Left lobe of liver (tissue), 2 donors: ENCODE measurements at regions not wholly inside any gene's neighbourhood (a gene's known extent, or its start where the extent isn't known, plus 50 kb on each side); places are given as distances from the start of the nearest gene placed in this dataset.

ENCODE experiments used
- ATAC-seq: fragments of 200-7000 bp; cut with Tn5 transposase; one replicate; pipeline ENCODE4 v1.9.1; 2020; ENCODE audit warnings: mild to moderate bottlenecking, moderate library complexity
- DNase-seq: peaks from one replicate; pipeline ENCODE4 v3.0.0-alpha.2; 2020; ENCODE audit warnings: low spot score
- donor health status: DM: no; HTN: no; CAD: no; lungs with moderate emphysema.
- donor health status: DM: no; HTN: yes; CAD: no.

GRCh38 chr7:28292834-28293526, 112.4 kb upstream of the JAZF1 start:
- ATAC-seq (no peak), DNase-seq (no peak)

- no peak for DNase-seq
- no peak for ATAC-seq
Observed at GRCh38 chr7:28293527-28293835, 112.9 kb upstream of the JAZF1 start.

GRCh38 chr7:28296571-28297483, 115.5 kb upstream of the CREB5 start:
- DNase-seq: no peak
- no peak for ATAC-seq

GRCh38 chr7:28297801-28298459, 114.4 kb upstream of the CREB5 start:
- ATAC-seq (no peak), DNase-seq (no peak)

GRCh38 chr7:28298870-28299518, 113.3 kb upstream of the CREB5 start:
- DNase-seq: peak; percentile 54

GRCh38 chr7:28299556-28299955, 112.8 kb upstream of the CREB5 start:
- DNase-seq (no peak), ATAC-seq (no peak)

More at GRCh38 chr7:28298870-28299518, 113.3 kb upstream of the CREB5 start:
- peak; percentile 84 for ATAC-seq

GRCh38 chr7:28300488-28300887, 111.8 kb upstream of the CREB5 start:
- DNase-seq: no peak
- peak; percentile 9 for ATAC-seq

- peak; percentile 79 for ATAC-seq
- DNase-seq: peak; percentile 84
Observed at GRCh38 chr7:28301148-28301641, 111.1 kb upstream of the CREB5 start.

GRCh38 chr7:28304290-28304689, 108.0 kb upstream of the CREB5 start:
- DNase-seq (no peak), ATAC-seq (no peak)

GRCh38 chr7:28309704-28310459, 102.4 kb upstream of the CREB5 start:
- no peak for ATAC-seq
- no peak for DNase-seq

GRCh38 chr7:28310460-28310848, 101.9 kb upstream of the CREB5 start:
- ATAC-seq (no peak), DNase-seq (no peak)

GRCh38 chr7:28311670-28312069, 100.6 kb upstream of the CREB5 start:
- DNase-seq: peak; percentile 46
- ATAC-seq: peak; percentile 88

GRCh38 chr7:28312948-28313347, 99.4 kb upstream of the CREB5 start:
- DNase-seq (no peak), ATAC-seq (no peak)

- ATAC-seq (no peak), DNase-seq (no peak)
Observed at GRCh38 chr7:28314841-28315240, 97.5 kb upstream of the CREB5 start.

GRCh38 chr7:28315565-28316410, 96.5 kb upstream of the CREB5 start:
- ATAC-seq: no peak

GRCh38 chr7:28316489-28316888, 95.8 kb upstream of the CREB5 start:
- ATAC-seq (no peak), DNase-seq (no peak)

More at GRCh38 chr7:28315565-28316410, 96.5 kb upstream of the CREB5 start:
- no peak for DNase-seq

- ATAC-seq: no peak
- DNase-seq: no peak
Observed at GRCh38 chr7:28318101-28318762, 94.1 kb upstream of the CREB5 start.

GRCh38 chr7:28323833-28324232, 88.5 kb upstream of the CREB5 start:
- no peak for ATAC-seq
- DNase-seq: no peak

GRCh38 chr7:28328146-28328545, 84.2 kb upstream of the CREB5 start:
- ATAC-seq: no peak

More at GRCh38 chr7:28328146-28328545, 84.2 kb upstream of the CREB5 start:
- no peak for DNase-seq
